GM18868 (cell line): ENCODE measurements at regions not wholly inside any gene's neighbourhood (a gene's known extent, or its start where the extent isn't known, plus 50 kb on each side); places are given as distances from the start of the nearest gene placed in this dataset.

ENCODE experiments used
- ATAC-seq: cut with Tn5 transposase; IDR thresholded peaks from one replicate; pipeline ENCODE4 v1.9.1; 2021; ENCODE audit warnings: mild to moderate bottlenecking, moderate library complexity; ENCODE audit not compliant: unreplicated experiment

DNA sequence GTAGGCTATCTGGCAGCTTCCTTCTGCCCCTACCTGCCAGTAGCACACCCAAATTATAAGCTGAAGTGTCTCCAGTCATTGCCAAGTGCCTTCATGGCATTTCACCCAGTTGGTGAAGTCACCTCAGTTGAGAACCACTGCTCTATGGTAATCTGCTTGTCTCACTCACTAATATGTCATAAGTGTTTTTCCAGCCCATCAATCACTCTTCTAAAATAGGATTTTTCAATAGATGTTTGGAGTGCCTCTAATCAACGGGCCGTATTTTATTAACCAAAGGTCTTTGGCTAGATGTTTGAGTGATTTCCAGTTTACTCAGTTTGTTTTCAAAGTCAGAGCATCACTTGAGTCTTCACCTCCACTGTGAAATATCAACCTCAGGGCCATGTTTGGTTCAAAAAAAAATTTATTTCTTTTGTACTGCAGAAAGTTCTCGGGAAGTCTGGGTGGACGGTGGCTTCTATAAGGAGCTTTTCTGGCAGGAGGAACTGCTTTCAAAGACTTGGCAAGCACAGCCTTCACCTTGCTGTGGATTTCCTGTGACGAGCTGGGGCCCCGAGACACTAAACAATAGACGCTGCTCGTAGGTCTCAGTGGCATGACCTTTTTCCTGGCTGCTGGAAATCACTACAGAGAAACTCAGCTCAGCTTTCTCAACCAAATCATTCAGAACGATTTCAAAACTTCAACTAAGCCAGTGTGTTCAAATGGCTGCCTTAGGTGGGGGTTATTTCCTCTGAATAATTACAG, 95.2 kb upstream of the FOXF1 start:
- no peak for ATAC-seq

DNA sequence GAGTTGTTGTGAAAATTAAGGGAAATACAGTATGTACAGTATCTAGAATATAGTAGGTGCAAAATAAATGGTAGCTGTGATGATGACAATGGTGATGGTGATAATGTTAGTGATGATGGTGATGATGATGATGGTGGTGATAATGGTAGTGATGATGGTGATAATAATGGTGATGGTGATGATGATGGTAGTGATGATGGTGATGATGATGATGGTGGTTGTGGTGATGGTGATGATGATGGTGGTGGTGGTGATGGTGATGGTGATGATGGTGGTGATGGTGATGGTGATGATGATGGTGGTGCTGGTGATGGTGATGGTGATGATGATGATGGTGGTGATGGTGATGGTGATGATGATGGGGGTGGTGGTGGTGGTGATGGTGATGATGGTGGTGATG, 91.3 kb upstream of the FOXF1 start:
- no peak for ATAC-seq

- ATAC-seq = no peak
Observed at GRCh38 chr16:86419518-86419917, 90.8 kb upstream of the FOXF1 start.

GRCh38 chr16:86421995-86422394, 88.3 kb upstream of the FOXF1 start:
- ATAC-seq = no peak

DNA sequence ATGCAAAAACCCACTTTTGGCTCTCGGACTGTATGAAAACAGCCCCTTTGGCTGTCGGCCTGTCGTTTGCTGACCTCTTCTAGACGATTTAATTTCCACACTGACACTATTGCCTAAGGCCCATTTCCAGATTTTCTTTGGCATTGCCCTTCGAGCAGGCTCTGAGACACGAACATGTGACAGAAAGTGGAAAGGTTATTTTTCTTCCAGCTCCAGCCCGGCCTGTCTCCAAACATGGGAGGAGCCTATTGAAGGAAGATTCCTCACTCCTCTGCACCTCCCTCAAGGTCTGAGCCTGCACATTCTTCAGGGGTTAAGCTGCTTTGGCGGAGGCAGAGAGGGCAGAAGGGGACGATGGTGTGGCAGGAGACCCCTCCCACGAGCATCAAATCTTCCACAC, 85.9 kb upstream of the FOXF1 start:
- no peak for ATAC-seq

GRCh38 chr16:86424985-86425384, 85.3 kb upstream of the FOXF1 start:
- ATAC-seq = no peak

DNA sequence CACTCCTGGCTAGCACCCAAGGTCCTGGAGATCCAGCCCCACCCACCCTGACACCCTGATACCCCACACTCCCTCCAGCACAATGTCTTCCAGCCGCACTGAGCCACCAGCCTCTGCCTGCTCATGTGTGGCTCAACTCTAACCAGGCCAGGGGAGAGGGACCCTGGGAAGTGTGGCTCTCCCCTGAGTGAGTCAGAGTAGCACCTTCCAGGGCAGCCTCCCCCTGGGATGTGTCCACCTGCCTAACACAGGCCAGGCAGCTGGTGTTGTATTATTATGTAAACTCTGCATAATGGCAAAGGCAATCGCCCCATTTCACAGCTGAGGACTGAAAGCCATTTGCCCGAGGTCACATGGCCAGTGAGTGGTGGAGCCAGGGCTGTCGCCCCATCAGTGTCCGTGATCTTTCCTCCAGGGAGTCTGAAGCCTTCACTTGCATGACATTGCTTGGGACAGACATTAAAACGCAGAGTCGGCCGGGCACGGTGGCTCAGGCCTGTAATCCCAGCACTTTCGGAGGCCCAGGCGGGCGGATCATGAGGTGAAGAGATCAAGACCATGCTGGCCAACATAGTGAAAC, 84.2 kb upstream of the FOXF1 start:
- ATAC-seq = no peak

- no peak for ATAC-seq
Observed at GRCh38 chr16:86427433-86427851, 82.9 kb upstream of the FOXF1 start.

DNA sequence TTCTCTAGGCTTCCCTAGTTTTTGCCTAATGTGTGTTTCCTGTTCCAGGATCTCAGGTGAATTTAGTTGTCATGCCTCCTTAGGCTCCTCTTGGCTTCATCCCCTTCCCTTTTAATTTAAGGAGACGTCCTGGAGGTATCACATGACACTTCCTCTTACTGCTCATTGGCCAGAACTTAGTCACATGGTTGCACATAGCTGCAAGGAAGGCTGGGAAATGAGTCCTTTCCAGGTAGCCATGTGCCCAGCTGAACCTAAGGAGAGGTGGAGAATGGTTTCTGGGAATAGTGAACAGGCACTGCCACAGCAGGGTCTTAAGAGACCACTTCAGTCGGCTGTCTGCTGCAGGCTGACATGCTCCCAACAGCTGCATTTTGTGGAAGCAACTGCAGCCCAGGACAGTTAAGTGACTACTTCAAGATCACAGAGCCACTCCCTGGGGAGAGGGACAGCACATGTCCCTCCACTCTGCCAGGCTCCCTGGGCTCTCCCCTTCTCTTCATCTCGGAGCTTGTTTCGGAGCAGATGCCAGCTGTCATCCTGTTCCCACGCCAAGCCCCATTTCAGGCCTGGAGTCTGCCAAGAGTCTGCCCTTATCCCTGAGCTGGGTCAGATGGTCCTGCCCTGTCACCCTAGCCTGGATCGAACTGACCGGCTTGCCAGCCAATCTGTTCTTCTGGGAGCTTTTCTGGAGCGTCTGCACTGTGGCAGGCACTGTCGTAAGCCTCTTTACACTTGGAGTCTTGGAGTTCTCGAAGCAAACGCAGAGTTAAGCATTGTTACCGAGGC, 81.4 kb upstream of the FOXF1 start:
- ATAC-seq = no peak

- ATAC-seq = no peak
Observed at GRCh38 chr16:86429663-86430062, 80.7 kb upstream of the FOXF1 start.

DNA sequence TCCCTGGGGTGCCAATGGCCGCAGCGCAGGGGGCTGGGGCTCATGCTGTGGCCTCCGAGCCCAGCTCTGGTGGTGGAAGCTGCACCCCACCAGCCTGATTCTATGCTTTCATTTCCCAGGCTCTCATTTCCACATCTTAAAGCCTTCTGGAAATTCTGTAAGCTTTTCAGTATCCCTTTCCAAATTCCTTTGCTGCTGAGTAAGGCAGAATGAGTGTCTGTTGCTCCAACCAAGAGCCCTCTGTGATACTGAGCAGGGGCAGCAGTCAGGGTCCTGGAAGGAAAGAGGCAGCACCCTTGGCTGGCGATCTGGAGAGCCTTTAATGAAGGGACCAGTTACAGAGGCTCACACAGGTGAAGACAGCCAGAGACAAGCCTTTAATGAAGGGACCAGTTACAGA, 79.5 kb upstream of the FOXF1 start:
- no peak for ATAC-seq

DNA sequence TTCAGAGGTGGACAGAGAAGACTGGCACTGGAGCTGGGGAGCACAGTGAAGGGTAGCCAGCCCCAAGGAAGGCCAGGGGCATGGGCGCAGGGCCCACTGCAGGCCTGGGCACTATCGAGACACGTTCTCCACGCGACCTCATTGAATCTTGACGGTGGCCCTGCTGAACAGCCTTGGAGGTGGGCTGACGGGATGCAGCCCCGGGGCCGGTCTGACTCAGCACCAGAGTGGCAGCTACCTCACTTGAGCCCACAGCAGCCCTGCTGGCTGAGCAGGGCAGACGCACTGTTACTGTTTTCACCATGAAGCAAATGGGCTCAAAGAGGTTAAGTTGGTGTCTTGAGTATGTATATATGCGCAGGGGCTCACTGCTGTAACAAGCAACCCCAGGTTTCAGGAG, 78.8 kb upstream of the FOXF1 start:
- no peak for ATAC-seq

DNA sequence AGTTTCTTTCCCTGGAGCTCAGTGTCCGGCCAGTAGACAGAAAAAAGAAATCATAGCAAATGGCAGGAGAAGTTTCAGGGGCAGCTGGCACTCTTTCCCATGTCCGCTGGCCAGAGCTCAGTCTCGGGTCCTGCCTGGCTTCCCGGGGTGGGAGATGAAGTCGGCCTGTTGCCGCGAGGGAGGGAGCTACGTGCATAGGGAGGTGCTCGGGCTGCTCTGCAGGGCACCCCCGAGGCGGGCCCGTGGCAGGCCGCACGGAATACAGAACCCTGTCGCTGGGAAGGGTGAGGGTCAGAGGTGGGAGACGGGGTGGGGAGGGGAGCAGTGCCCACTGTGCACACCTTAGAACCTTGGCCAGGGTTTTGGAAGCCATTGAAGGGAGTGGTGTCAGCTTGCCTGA, 78.3 kb upstream of the FOXF1 start:
- no peak for ATAC-seq

DNA sequence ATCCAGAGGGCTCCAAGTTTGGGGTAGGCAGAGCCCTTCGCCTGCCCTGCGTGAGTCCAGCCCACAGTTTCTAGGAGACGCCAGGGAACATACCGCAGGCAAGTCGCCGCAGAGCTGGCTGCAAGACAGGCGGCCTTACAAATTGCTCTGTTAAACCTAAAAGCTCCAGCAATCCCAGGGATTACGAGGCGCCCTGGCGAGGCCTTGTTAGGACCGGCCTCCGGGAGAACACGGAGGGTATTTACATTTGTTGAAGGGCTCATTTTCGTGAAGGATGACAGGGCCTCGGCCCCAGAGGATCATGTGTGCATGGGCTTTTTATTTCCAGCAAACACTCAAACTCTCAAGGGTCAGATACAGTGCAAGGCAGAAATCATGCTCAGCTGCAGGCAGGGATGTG, 77.6 kb upstream of the FOXF1 start:
- ATAC-seq = no peak

DNA sequence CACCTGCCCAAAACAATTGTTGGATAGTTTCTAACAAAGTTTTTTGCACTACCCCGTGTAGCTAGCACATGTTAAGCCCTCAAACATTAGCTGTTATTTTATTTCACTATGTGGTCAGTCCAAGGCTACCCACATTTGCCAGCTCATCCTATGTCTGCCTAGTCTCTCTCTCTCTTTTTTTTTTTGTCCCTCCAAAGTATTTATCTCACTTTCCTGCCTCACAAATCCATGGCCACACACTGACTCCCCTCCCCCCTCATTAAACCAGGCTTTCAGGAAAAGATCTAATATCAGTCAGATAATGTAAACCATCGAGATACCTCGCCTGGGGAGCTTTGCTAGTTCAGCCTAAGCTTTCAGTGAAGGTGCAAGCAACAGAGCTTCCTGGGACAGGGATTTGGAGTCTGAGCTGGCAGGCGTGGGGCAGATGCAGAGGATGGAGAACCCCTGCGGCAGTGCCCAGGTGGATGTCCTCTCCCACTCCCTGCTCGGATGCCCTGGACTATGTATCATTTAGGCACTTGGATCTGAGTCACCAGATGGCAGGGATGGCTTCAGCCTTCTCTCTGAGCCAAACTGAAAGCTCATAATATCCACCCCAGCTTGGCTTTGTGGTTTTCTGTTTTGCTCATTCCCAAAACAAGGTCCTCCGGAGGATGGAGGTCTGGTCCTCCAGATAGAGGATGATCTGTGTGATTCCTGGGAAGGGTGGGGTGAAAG, 73.7 kb upstream of the FOXF1 start:
- ATAC-seq = no peak

GRCh38 chr16:86437348-86437747, 73.0 kb upstream of the FOXF1 start:
- no peak for ATAC-seq

DNA sequence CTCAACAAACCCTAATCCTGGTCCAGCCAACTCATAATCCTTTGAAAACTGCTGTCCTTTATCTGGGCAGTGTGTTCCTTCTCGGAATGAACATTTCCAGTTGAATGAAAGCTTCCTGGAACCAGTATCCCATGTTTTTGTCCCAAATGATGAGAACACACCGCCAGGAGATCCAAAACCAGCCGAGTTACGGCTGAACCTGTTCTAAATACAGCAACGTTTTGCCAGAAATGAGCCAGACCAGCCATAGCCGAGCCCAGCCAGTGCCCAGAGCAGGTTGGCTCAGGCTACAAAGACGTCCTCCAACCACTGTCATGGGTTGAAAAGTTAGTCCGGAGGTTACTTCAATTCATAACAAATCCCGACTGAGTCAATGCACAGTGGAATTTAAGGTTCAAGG, 67.6 kb upstream of the FOXF1 start:
- no peak for ATAC-seq

GRCh38 chr16:86443508-86444147, 66.7 kb upstream of the FOXF1 start:
- ATAC-seq = no peak

DNA sequence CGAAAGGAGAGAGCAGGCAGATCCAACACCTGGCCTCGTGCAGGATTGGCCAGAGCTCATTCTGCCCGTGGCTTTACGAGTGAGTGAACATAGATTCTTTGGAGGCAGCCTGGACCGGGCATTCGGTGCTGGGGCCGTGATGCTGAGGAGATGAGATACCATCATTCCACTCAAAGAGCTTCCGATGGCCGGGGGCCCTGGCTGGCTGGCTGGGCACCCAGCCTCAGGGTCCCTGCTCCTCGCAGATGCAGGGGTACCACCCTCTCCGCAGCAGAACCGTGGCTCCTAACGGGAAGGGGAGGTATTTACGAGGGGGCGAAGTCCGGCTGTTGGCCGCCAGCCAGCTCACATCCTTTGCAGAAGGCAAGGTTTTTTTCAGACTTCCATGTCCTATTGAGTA, 66.1 kb upstream of the FOXF1 start:
- no peak for ATAC-seq

- no peak for ATAC-seq
Observed at GRCh38 chr16:86444661-86445060, 65.7 kb upstream of the FOXF1 start.

- ATAC-seq = no peak
Observed at GRCh38 chr16:86446279-86446678, 64.0 kb upstream of the FOXF1 start.
